ENCODE measurements at regions not wholly inside any gene's neighbourhood (a gene's known extent, or its start where the extent isn't known, plus 50 kb on each side); places are given as distances from the start of the nearest gene placed in this dataset.

GRCh38 chr3:106534206-106534605 lies 665.4 kb upstream of the CBLB start:
- Histone ChIP-seq H3K27me3 (no peaks in the 10 kb centered on the region), H3K36me3 (no peaks in the 10 kb centered on the region), H3K4me3 (no peak overlapping the region), H3K4me1 (no peaks in the 10 kb centered on the region), H3K27ac (no peak overlapping the region), H3K9me3 (peaks cover 10% of the 10 kb centered on the region)
- intact Hi-C loops (cut with DNase I) = no loop called here
- ATAC-seq (peak; percentile 58), DNase-seq (peak; percentile 40)
- TF ChIP-seq CTCF (IDR thresholded peaks at IDR 0.05) = no peak

DNA sequence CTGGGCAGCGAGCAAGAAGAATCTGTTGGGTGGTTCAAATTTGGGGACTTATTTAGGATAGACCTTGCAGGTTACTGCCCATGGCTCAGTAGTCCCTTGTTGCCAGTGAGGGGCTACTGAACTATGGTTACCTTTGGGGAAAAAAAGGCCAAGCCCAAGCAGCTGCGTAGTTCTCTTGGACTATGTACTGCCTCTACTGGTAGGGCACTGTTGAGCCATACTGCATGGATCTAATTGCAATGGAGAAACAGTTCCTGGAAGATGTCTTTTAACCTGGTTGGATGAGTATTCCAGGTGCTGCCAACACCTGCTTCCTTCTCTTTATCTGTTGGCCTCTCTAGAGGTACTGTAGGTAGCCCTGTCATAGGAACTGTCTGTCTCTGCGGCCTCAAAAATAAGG lies 671.9 kb upstream of the CBLB start:
- no peak for TF ChIP-seq CTCF (IDR thresholded peaks at IDR 0.05)
- H3K27me3 ChIP-seq = no peaks in the 10 kb centered on the region
- no peak for DNase-seq
- peaks cover 10% of the 10 kb centered on the region for H3K9me3 ChIP-seq
- H3K36me3 ChIP-seq = no peaks in the 10 kb centered on the region
- H3K4me3 ChIP-seq = no peak overlapping the region
- no peak overlapping the region for H3K27ac ChIP-seq
- intact Hi-C loops (cut with DNase I) = no loop called here
- no peak for ATAC-seq
- no peaks in the 10 kb centered on the region for H3K4me1 ChIP-seq

GRCh38 chr3:106542101-106542769 lies 673.4 kb upstream of the CBLB start:
- no peak for DNase-seq
- intact Hi-C loops (cut with DNase I) = no loop called here

DNA sequence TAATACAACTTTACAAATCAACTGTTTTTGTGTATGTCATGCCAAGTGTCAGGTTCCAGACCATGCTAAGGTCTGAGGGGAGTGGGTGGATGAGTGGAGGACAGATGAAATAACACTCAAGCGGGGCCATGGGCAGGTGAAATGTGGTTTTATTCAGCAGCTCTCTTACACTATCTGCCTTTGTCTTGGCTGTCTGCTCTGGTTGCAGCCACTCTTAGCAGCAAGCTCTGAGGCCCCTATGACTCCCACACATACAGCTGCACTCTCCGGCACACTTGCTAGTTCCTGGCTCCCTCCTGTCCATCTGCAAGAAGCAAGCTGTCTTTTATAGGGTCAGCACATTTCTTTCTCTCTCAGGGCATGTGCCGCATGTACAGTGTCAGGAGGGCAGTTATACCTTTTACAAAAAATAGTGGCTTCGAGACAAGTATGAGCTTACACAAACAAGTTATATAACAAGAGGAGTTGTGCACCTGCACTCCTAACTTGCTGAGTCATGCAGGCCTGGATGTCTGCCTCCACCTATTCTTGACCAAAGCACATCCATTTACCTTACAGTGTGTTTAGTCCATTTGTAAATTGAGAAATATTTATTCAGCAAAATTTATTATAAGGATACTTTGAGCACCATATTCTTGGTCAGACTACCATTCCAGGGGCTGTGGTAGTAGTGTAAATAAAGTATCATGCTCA lies 683.7 kb upstream of the CBLB start:
- Histone ChIP-seq H3K4me3 (no peak overlapping the region), H3K4me1 (no peaks in the 10 kb centered on the region), H3K27ac (no peak overlapping the region), H3K36me3 (no peaks in the 10 kb centered on the region), H3K9me3 (no peaks in the 10 kb centered on the region), H3K27me3 (no peaks in the 10 kb centered on the region)
- intact Hi-C loops (cut with DNase I) = no loop called here
- DNase-seq (no peak), ATAC-seq (no peak)
- no peak for TF ChIP-seq CTCF (IDR thresholded peaks at IDR 0.05)

More at GRCh38 chr3:106542101-106542769, 673.4 kb upstream of the CBLB start:
- no peaks in the 10 kb centered on the region for H3K36me3 ChIP-seq
- no peaks in the 10 kb centered on the region for H3K27me3 ChIP-seq
- ATAC-seq = no peak
- H3K4me3 ChIP-seq = no peak overlapping the region
- no peak for TF ChIP-seq CTCF (IDR thresholded peaks at IDR 0.05)
- no peak overlapping the region for H3K27ac ChIP-seq
- peaks cover 6% of the 10 kb centered on the region for H3K9me3 ChIP-seq
- H3K4me1 ChIP-seq = no peaks in the 10 kb centered on the region

DNA sequence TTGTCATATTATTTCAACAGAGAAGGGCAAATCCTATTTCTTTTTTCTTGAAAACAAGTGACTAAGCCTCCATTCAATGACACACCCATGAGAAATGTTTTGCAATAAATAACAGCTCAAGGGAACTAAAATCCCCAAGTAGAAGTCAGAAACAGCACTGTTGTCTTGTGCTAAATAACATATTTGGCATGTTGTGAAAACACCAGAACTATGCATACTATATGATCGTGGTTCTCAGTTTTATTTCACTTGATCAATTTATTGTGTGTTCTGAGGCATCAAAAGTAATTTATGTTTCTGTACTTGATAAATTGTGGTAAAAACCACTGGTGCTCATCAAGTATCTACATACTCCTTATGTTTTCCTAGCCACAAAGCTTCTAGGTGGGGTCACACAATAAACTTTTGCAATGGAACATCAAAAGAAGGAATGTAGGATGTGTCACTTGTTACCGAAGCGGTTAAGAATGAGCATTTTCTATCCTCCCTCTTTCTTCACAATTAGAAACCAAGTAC lies 691.7 kb upstream of the CBLB start:
- Histone ChIP-seq H3K4me1 (no peaks in the 10 kb centered on the region), H3K27me3 (no peaks in the 10 kb centered on the region), H3K27ac (no peak overlapping the region), H3K36me3 (no peaks in the 10 kb centered on the region), H3K9me3 (no peaks in the 10 kb centered on the region), H3K4me3 (no peak overlapping the region)
- DNase-seq (no peak), ATAC-seq (no peak)
- intact Hi-C loops (cut with DNase I) = no loop called here
- TF ChIP-seq CTCF (IDR thresholded peaks at IDR 0.05) = no peak
